GM10248 (cell line): ENCODE measurements at regions not wholly inside any gene's neighbourhood (a gene's known extent, or its start where the extent isn't known, plus 50 kb on each side); places are given as distances from the start of the nearest gene placed in this dataset.
"Not testable (repeated sequence)": the region's sequence is repeated elsewhere in the genome, so short reads cannot be mapped to it uniquely, and the experiment has no call there.

ENCODE experiments used
- CTCF ChIA-PET: fragments of 300-600 bp; sonication (Branson Sonifier 250); formaldehyde crosslinking; extraction: SDS; loops from one replicate; lab custom pipeline; 2021; ENCODE audit warnings: antibody characterized with exemption; lab: Yijun Ruan, JAX
- POLR2A ChIA-PET: fragments of 350-650 bp; sonication (Branson Sonifier 250); formaldehyde crosslinking; extraction: SDS; loops from one replicate; lab custom pipeline; 2020; ENCODE audit warnings: antibody characterized with exemption; lab: Yijun Ruan, JAX
- DNase-seq: peaks from one replicate; pipeline ENCODE4 v3.0.0; 2012; ENCODE audit errors: extremely low spot score
- TF ChIP-seq, protein P1 (sequence below): IDR thresholded peaks from 2 replicates; pipeline ENCODE4 v1.5.1; 2012; ENCODE audit warnings: mild to moderate bottlenecking, low read depth; ENCODE audit errors: extremely low read depth, missing control alignments, control extremely low read depth

DNA sequence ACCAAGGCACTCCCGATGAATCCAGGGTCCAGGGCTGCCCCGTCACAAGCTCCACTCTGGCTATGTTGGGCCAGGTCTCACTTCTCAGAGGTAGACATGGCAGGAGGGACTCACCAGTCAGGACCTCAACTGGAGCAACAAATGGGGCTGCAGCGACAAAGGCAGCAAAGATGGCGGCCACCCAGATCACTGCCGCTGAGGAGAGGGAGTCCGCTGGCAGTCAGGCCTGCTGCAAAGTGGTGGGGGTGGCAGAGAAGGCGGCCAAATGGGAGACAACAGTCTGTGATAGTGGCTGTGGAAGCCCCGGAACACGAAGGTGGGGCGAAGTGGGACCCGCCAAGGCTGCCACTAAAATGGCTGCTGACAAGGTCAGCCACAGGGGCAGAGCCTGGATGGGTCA lies 143.3 kb upstream of the RADX start:
- ChIA-PET POLR2A (no interaction called here), CTCF (no interaction called here)
- DNase-seq = no peak
- TF ChIP-seq, protein P1, sequence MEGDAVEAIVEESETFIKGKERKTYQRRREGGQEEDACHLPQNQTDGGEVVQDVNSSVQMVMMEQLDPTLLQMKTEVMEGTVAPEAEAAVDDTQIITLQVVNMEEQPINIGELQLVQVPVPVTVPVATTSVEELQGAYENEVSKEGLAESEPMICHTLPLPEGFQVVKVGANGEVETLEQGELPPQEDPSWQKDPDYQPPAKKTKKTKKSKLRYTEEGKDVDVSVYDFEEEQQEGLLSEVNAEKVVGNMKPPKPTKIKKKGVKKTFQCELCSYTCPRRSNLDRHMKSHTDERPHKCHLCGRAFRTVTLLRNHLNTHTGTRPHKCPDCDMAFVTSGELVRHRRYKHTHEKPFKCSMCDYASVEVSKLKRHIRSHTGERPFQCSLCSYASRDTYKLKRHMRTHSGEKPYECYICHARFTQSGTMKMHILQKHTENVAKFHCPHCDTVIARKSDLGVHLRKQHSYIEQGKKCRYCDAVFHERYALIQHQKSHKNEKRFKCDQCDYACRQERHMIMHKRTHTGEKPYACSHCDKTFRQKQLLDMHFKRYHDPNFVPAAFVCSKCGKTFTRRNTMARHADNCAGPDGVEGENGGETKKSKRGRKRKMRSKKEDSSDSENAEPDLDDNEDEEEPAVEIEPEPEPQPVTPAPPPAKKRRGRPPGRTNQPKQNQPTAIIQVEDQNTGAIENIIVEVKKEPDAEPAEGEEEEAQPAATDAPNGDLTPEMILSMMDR = no peak

GRCh38 chrX:106479920-106480319 lies 131.9 kb upstream of the RADX start:
- ChIA-PET CTCF (interaction anchor here (0.7 to 3.1 kb wide), 8 partner anchors 14 to 312 kb away, joined by 3 to 17 read pairs (median 8); partner anchors contain the start of gene RADX), POLR2A (no interaction called here)
- TF ChIP-seq, protein P1 = no peak
- no peak for DNase-seq

GRCh38 chrX:106481341-106481740 lies 130.4 kb upstream of the RADX start:
- CTCF ChIA-PET = interaction anchor here (0.8 to 3.1 kb wide), 10 partner anchors 9 to 310 kb away, joined by 3 to 17 read pairs (median 6); partner anchors contain the start of gene RADX
- POLR2A ChIA-PET = no interaction called here
- peak; percentile 20 for DNase-seq
- TF ChIP-seq, protein P1 = peak; percentile 58

GRCh38 chrX:106484233-106484632 lies 127.5 kb upstream of the RADX start:
- peak; percentile 35 for DNase-seq
- ChIA-PET POLR2A (no interaction called here), CTCF (no interaction called here)
- TF ChIP-seq, protein P1 = no peak

DNA sequence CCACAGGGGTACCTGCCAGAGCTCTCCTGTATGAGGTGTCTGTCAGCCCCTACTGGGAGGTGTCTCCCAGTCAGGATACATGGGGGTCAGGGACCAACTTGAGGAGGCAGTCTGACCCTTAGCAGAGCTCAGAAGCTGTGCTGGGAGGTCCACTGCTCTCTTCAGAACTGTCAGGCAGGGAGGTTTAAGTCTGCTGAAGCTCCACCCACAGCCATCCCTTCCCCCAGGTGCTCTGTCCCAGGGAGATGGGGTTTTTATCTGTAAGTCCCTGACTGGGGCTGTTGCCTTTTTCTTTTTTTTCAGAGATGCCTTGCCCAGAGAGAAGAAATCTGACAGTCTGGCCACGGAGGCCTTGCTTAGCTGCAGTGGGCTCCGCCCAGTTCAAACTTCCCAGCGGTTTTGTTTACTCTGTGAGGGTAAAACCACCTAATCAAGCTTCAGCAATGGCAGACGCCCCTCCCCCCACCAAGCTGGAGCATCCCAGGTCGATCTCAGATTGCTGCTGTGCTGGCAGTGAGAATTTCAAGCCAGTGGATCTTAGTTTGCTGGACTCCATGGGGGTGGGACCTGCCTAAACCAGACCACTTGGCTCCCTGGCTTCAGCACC lies 118.5 kb upstream of the RADX start:
- DNase-seq, POLR2A ChIA-PET: not testable (repeated sequence)
- CTCF ChIA-PET = interaction anchor here (1.2 kb wide), 1 partner anchor 12 kb away, joined by 3 read pairs; no protein-coding TSS in a partner anchor

DNA sequence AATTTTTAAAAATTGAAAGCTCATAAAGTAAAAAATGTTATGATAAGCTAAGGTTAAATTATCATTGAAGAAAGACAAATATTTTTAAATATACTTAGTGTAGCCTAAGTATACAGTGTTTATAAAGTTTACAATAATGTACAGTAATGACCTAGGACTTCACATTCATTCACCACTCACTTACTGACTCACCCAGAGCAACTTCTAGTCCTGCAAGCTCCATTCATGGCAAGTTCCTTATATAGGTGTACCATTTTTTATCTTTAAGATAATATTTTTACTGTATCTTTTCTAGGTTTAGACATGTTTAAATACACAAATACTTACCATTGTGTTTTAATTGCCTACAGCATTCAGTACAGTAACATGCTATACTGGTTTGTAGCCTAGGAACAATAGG lies 112.3 kb upstream of the RADX start:
- ChIA-PET CTCF (interaction anchor here (0.7 kb wide), 1 partner anchor 9 kb away, joined by 3 read pairs; no protein-coding TSS in a partner anchor), POLR2A (no interaction called here)
- DNase-seq = no peak
- TF ChIP-seq, protein P1 = no peak

DNA sequence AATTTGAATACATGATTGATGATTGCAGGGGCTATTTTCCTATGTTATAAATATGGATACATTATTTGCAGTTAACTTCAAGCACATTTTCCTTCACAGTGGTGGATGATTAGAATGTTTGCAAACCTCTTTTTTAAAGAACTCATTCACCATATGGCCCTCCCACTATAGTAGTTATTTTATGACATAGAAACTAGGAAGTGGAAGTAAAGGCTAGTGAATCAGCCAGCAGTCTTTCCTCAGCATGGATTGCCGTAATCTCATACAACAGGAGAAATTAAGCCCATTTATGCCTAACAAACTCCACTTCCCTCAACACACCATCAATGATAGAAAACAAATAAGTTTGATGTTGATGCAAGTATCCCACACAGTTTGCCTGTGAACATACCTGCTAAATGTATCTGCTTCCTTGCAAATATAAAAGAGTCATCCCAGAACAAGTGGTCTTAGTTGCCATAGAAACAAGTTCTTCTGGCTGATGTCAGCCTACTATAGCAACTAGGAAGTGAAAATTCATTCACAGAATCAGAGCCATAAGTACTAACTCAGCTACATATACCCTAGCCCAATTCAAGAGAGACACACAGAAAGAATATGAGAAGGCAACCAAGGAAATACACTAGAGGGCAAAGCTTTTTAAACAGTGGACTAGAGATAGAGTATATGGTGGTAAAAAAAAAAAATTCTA lies 100.9 kb upstream of the RADX start:
- DNase-seq = no peak
- POLR2A ChIA-PET = no interaction called here
- TF ChIP-seq, protein P1 = no peak
- CTCF ChIA-PET = no interaction called here
